Nephron progenitor cell (in vitro differentiated cells): ENCODE measurements at regions not wholly inside any gene's neighbourhood (a gene's known extent, or its start where the extent isn't known, plus 50 kb on each side); places are given as distances from the start of the nearest gene placed in this dataset.

ENCODE experiments used
- DNase-seq: peaks from one replicate; pipeline ENCODE4 v3.0.0; 2021
- H3K27ac Mint-ChIP-seq: 2 replicates; pipeline ENCODE4 v1.8.0; 2021; ENCODE audit warnings: mild to moderate bottlenecking, moderate library complexity, mixed read lengths
- H3K27me3 Mint-ChIP-seq: 2 replicates; pipeline ENCODE4 v1.8.0; 2021; ENCODE audit warnings: mild to moderate bottlenecking, low read depth, mixed read lengths; ENCODE audit not compliant: poor library complexity
- H3K36me3 Mint-ChIP-seq: 2 replicates; pipeline ENCODE4 v1.8.0; 2021; ENCODE audit warnings: low read depth, mixed read lengths
- H3K4me1 Mint-ChIP-seq: 2 replicates; pipeline ENCODE4 v1.8.0; 2021; ENCODE audit warnings: mixed read lengths
- H3K4me3 Mint-ChIP-seq: 2 replicates; pipeline ENCODE4 v1.8.0; 2021; ENCODE audit warnings: mild to moderate bottlenecking, moderate library complexity, mixed read lengths
- H3K9me3 Mint-ChIP-seq: 2 replicates; pipeline ENCODE4 v1.8.0; 2021; ENCODE audit warnings: mild to moderate bottlenecking, moderate library complexity, mixed read lengths
- TF ChIP-seq, protein P1 (sequence below): fragments of 200-600 bp; sonication (generic); IDR thresholded peaks from 2 replicates; pipeline ENCODE4 v1.5.0; 2021; ENCODE audit warnings: antibody characterized with exemption

DNA sequence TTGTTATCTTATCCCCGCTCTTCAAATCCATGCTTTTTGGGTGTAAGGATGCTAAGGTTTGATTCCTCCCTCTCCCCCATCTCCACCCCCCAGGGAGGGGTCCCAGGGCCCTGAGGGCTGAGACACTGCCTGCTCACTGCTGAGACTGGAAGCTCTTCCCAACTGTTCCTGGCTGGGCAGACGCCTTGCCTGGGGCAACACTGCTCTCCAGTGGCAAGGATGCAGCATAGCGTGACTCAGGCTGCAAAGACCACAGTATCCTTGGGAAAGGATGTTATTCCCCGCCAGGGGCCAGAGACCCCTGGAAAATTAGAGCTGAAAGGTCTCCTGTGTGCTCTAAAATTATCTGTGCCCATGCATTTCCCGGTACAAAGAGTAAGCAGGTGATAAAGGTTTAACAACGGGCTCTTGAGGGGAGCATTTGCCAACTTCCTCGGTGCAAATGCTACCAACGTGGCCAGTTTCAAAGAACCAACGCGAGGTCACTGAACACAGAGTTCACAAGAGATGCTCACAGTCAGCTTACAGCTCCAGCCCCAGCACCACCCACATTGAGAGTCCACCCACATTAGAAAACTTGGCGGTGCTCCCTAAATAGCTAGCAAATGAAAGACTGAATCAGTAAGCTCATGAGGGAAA lies 271.9 kb downstream of the NSG2 start:
- no peak overlapping the region for H3K4me3 Mint-ChIP-seq
- H3K9me3 Mint-ChIP-seq: no peaks in the 10 kb centered on the region
- no peak overlapping the region for H3K27ac Mint-ChIP-seq
- peaks cover 10% of the 10 kb centered on the region for H3K4me1 Mint-ChIP-seq
- DNase-seq: peak; percentile 72
- peaks cover 66% of the 10 kb centered on the region for H3K27me3 Mint-ChIP-seq
- TF ChIP-seq, protein P1, sequence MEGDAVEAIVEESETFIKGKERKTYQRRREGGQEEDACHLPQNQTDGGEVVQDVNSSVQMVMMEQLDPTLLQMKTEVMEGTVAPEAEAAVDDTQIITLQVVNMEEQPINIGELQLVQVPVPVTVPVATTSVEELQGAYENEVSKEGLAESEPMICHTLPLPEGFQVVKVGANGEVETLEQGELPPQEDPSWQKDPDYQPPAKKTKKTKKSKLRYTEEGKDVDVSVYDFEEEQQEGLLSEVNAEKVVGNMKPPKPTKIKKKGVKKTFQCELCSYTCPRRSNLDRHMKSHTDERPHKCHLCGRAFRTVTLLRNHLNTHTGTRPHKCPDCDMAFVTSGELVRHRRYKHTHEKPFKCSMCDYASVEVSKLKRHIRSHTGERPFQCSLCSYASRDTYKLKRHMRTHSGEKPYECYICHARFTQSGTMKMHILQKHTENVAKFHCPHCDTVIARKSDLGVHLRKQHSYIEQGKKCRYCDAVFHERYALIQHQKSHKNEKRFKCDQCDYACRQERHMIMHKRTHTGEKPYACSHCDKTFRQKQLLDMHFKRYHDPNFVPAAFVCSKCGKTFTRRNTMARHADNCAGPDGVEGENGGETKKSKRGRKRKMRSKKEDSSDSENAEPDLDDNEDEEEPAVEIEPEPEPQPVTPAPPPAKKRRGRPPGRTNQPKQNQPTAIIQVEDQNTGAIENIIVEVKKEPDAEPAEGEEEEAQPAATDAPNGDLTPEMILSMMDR: peak; percentile 95
- no peaks in the 10 kb centered on the region for H3K36me3 Mint-ChIP-seq

DNA sequence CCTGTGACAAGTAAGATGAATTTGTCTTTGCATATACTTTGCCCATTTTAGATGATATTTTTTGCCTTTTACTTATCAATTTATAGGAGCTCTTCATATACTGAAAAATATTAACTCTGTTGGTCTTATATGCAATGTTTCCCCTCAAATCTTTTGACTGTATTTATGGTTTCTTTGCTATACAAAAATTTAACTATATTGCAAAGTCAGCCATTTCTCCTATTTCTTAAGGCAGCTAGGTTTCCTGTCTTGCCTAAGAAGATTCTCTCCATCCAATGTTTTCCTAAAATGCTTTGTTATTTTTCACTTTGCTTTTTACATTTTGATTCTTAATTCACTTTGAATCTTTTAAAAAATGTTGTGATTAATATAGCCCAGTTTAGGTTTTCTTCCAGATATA lies 273.1 kb downstream of the NSG2 start:
- TF ChIP-seq, protein P1: no peak
- H3K9me3 Mint-ChIP-seq: no peaks in the 10 kb centered on the region
- H3K27me3 Mint-ChIP-seq: peaks cover 66% of the 10 kb centered on the region
- peaks cover under 1% of the 10 kb centered on the region for H3K4me1 Mint-ChIP-seq
- no peak for DNase-seq
- no peak overlapping the region for H3K4me3 Mint-ChIP-seq
- no peaks in the 10 kb centered on the region for H3K36me3 Mint-ChIP-seq
- H3K27ac Mint-ChIP-seq: no peak overlapping the region

DNA sequence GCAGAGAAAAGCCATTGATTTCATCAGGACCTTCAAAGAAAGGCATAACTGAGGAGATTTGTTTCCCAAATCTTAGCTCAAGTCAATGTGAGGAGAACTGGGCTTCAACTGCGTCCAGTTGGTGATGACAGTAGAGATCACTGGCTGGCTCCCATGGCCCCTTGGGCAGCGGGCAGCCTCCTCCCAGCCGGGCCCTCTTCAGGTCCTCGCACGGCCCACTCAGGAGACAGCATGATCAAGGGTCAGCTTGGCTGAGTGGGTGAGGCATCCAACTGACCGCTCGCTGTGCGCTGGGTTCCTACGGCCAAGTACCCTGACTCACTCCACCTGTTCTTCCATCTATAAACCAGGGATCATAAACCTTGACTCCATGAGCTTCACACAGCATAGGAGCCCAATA lies 274.0 kb downstream of the NSG2 start:
- TF ChIP-seq, protein P1: no peak
- no peaks in the 10 kb centered on the region for H3K36me3 Mint-ChIP-seq
- H3K4me3 Mint-ChIP-seq: no peak overlapping the region
- peaks cover 71% of the 10 kb centered on the region for H3K27me3 Mint-ChIP-seq
- H3K27ac Mint-ChIP-seq: no peak overlapping the region
- peaks cover 10% of the 10 kb centered on the region for H3K4me1 Mint-ChIP-seq
- no peak for DNase-seq
- H3K9me3 Mint-ChIP-seq: no peaks in the 10 kb centered on the region

DNA sequence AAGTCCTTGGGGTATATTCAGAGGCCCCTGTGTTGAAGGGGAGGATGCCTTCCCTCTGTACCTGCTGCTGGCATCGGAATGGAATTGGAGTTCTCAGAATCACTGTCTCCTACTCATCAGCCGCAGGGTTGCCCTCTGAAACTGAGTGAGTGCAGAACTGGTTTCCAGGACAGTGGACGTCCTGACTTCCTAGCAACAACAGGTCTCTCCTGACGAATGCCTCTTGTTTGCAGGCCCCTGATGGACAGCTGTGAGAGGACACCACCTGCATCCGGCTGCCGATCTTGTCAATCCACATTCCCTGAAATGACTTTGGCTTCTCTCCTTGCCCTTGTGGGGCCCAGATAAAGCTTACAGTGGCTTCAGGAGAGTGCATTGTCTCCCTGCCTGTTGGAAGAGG lies 274.5 kb downstream of the NSG2 start:
- Mint-ChIP-seq H3K9me3 (no peaks in the 10 kb centered on the region), H3K27me3 (peaks cover 66% of the 10 kb centered on the region), H3K27ac (no peak overlapping the region), H3K36me3 (no peaks in the 10 kb centered on the region), H3K4me1 (peaks cover 13% of the 10 kb centered on the region), H3K4me3 (no peak overlapping the region)
- TF ChIP-seq, protein P1: no peak
- no peak for DNase-seq

DNA sequence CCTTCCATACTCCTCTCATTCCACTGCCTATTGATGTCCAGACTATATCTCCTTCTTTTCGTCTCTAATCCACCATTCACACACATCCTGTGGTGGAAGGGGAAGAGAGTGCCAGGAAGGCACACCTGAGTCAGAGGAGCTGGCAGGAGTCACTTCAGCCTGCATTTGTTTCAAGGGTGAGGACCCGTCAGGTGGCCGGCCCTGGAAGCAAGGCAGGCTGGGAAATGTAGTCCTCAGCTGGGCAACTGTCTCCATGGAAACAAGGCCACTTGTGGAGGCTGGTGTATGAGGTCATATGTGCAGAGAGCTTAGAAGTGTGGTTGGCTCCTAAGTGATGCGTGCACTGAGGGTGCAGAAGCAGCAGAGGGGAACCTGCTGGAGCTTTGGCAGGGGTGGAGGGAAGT lies 278.4 kb downstream of the NSG2 start:
- Mint-ChIP-seq H3K27ac (no peak overlapping the region), H3K4me3 (peak overlapping the region; percentile 3), H3K27me3 (peaks cover 53% of the 10 kb centered on the region), H3K4me1 (peaks cover 32% of the 10 kb centered on the region), H3K36me3 (no peaks in the 10 kb centered on the region), H3K9me3 (no peaks in the 10 kb centered on the region)
- TF ChIP-seq, protein P1: no peak
- peak; percentile 58 for DNase-seq

DNA sequence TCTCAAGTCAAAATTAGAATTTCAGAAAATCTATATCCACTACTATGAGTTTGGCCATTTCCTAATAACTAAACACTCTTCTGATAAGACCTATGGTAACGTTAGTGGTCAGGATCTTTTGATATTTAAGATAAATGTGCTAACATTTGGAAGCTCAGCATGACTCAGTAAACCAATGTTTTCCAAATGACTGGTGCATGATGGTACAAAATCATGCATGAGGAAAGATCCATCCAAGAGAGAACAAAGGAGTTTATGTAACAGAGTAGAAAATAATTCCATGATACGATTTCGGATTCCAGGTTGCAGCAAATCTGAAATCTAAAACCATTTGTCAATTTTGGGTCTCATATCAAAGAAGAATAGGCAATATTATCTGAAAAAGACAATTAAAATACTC lies 279.2 kb downstream of the NSG2 start:
- TF ChIP-seq, protein P1: no peak
- DNase-seq: no peak
- H3K4me3 Mint-ChIP-seq: no peak overlapping the region
- no peaks in the 10 kb centered on the region for H3K36me3 Mint-ChIP-seq
- H3K4me1 Mint-ChIP-seq: peaks cover 40% of the 10 kb centered on the region
- no peaks in the 10 kb centered on the region for H3K9me3 Mint-ChIP-seq
- no peak overlapping the region for H3K27ac Mint-ChIP-seq
- H3K27me3 Mint-ChIP-seq: peaks cover 50% of the 10 kb centered on the region
